Uterus (tissue), 3 donors: ENCODE measurements at regions not wholly inside any gene's neighbourhood (a gene's known extent, or its start where the extent isn't known, plus 50 kb on each side); places are given as distances from the start of the nearest gene placed in this dataset.
"Not testable (repeated sequence)": the region's sequence is repeated elsewhere in the genome, so short reads cannot be mapped to it uniquely, and the experiment has no call there.

Experiments used
- DNase-seq, 2 donors: peaks; one replicate each; pipeline ENCODE4 v3.0.0-alpha.2; 2019 to 2020
- H3K27ac ChIP-seq, 2 donors: fragments of 200-600 bp; sonication (generic); 1 replicate in 1 of 2; 2 replicates in 1 of 2; pipeline ENCODE4 v1.5.1; 2016 to 2018
- H3K27me3 ChIP-seq, 2 donors: fragments of 200-600 bp; sonication (generic); one replicate each; pipeline ENCODE4 v1.5.1; 2018 to 2019; ENCODE audit warnings: control low read depth in 1 of 2
- H3K36me3 ChIP-seq, 2 donors: fragments of 200-600 bp; sonication (generic); one replicate each; pipeline ENCODE4 v1.5.1; 2019; ENCODE audit warnings: control low read depth in 1 of 2
- H3K4me1 ChIP-seq, 2 donors: fragments of 200-600 bp; sonication (generic); one replicate each; pipeline ENCODE4 v1.5.1; 2018 to 2019; ENCODE audit warnings: control low read depth in 1 of 2
- H3K4me3 ChIP-seq, 2 donors: fragments of 200-600 bp; sonication (generic); 1 replicate in 1 of 2; 2 replicates in 1 of 2; pipeline ENCODE4 v1.5.1; 2018 to 2019; ENCODE audit warnings: mild to moderate bottlenecking in 1 of 2
- H3K9me3 ChIP-seq, 2 donors: fragments of 200-600 bp; sonication (generic); one replicate each; pipeline ENCODE4 v1.5.1; 2019; ENCODE audit warnings: control low read depth in 1 of 2
- CTCF ChIP-seq, 4 experiments: fragments of 200-600 bp in 2 of 4; fragments of 450-650 bp in 2 of 4; sonication (generic) in 2 of 4; IDR thresholded peaks; one replicate each; pipeline ENCODE4 v1.5.1; 2016 to 2019; ENCODE audit warnings: antibody characterized with exemption in 4 of 4, mild to moderate bottlenecking in 2 of 4, moderate library complexity in 1 of 4
- POLR2A ChIP-seq, 2 donors: fragments of 450-650 bp; IDR thresholded peaks; one replicate each; pipeline ENCODE4 v1.6.1; 2016; ENCODE audit warnings: antibody characterized with exemption in 2 of 2, mild to moderate bottlenecking in 1 of 2, moderate library complexity in 1 of 2
- intact Hi-C: fragments of 100-400 bp; cut with DNase I; formaldehyde crosslinking; loops from one replicate; pipeline ENCODE4 v1.15.1; 2023; ENCODE audit warnings: low total_unique reads
- donor health status: DM: yes; HTN: yes; CAD: no.

GRCh38 chr11:96865020-96865419 is 475.2 kb downstream of the JRKL start:
- no peak for DNase-seq
- TF ChIP-seq POLR2A (IDR thresholded peaks at IDR 0.05) (no peak), CTCF (IDR thresholded peaks at IDR 0.05) (no peak)
- no peaks in the 10 kb centered on the region for H3K4me1 ChIP-seq
- H3K9me3 ChIP-seq: no peaks in the 10 kb centered on the region
- H3K36me3 ChIP-seq: no peaks in the 10 kb centered on the region
- intact Hi-C loops: no loop called here
- H3K27me3 ChIP-seq: no peaks in the 10 kb centered on the region
- no peak overlapping the region for H3K4me3 ChIP-seq
- H3K27ac ChIP-seq: no peak overlapping the region

- no peak for DNase-seq
- no peaks in the 10 kb centered on the region for H3K36me3 ChIP-seq
- H3K27me3 ChIP-seq: no peaks in the 10 kb centered on the region
- H3K4me1 ChIP-seq: no peaks in the 10 kb centered on the region
- H3K9me3 ChIP-seq: no peaks in the 10 kb centered on the region
- TF ChIP-seq POLR2A (IDR thresholded peaks at IDR 0.05): no peak
- no peak for TF ChIP-seq CTCF (IDR thresholded peaks at IDR 0.05)
- no peak overlapping the region for H3K27ac ChIP-seq
- H3K4me3 ChIP-seq: no peak overlapping the region
- intact Hi-C loops: no loop called here
Measured at GRCh38 chr11:96869207-96869606, 479.4 kb downstream of the JRKL start.

GRCh38 chr11:96875712-96876111 is 485.9 kb downstream of the JRKL start:
- intact Hi-C loops: no loop called here
- no peak for TF ChIP-seq CTCF (IDR thresholded peaks at IDR 0.05)
- DNase-seq: no peak
- Histone ChIP-seq H3K27me3 (no peaks in the 10 kb centered on the region), H3K36me3 (no peaks in the 10 kb centered on the region), H3K4me3 (no peak overlapping the region), H3K4me1 (no peaks in the 10 kb centered on the region), H3K27ac (no peak overlapping the region), H3K9me3 (no peaks in the 10 kb centered on the region)

- TF ChIP-seq CTCF (IDR thresholded peaks at IDR 0.05) (no peak), POLR2A (IDR thresholded peaks at IDR 0.05) (no peak)
- Histone ChIP-seq H3K36me3 (no peaks in the 10 kb centered on the region), H3K27ac (no peak overlapping the region), H3K27me3 (no peaks in the 10 kb centered on the region), H3K4me1 (no peaks in the 10 kb centered on the region), H3K9me3 (no peaks in the 10 kb centered on the region), H3K4me3 (no peak overlapping the region)
- DNase-seq: no peak
- intact Hi-C loops: no loop called here
Measured at GRCh38 chr11:96878299-96879051, 488.7 kb downstream of the JRKL start.

GRCh38 chr11:96882622-96883021 is 492.8 kb downstream of the JRKL start:
- H3K9me3 ChIP-seq, DNase-seq, H3K27ac ChIP-seq, H3K4me3 ChIP-seq, intact Hi-C loops, H3K4me1 ChIP-seq, H3K27me3 ChIP-seq, H3K36me3 ChIP-seq: not testable (repeated sequence)

- H3K27me3 ChIP-seq: no peaks in the 10 kb centered on the region
- no peak for TF ChIP-seq CTCF (IDR thresholded peaks at IDR 0.05)
- no peak for TF ChIP-seq POLR2A (IDR thresholded peaks at IDR 0.05)
- H3K9me3 ChIP-seq: no peaks in the 10 kb centered on the region
- DNase-seq: no peak
- intact Hi-C loops: no loop called here
- H3K27ac ChIP-seq: no peak overlapping the region
- no peaks in the 10 kb centered on the region for H3K4me1 ChIP-seq
- H3K36me3 ChIP-seq: no peaks in the 10 kb centered on the region
- no peak overlapping the region for H3K4me3 ChIP-seq
Measured at GRCh38 chr11:96885405-96885804, 495.6 kb downstream of the JRKL start.
